Lower leg skin (tissue), 3 donors: ENCODE measurements at regions not wholly inside any gene's neighbourhood (a gene's known extent, or its start where the extent isn't known, plus 50 kb on each side); places are given as distances from the start of the nearest gene placed in this dataset.

Source experiments
- POLR2A ChIP-seq, 2 donors: fragments of 450-650 bp; IDR thresholded peaks; one replicate each; pipeline ENCODE4 v1.6.1; 2016 to 2017; ENCODE audit warnings: antibody characterized with exemption in 2 of 2, mild to moderate bottlenecking in 1 of 2, moderate library complexity in 1 of 2
- TF ChIP-seq, protein P1 (sequence below), 3 donors: fragments of 450-650 bp; IDR thresholded peaks; one replicate each; pipeline ENCODE4 v1.5.1; 2016; ENCODE audit warnings: antibody characterized with exemption in 3 of 3, mild to moderate bottlenecking in 3 of 3, moderate library complexity in 2 of 3

DNA sequence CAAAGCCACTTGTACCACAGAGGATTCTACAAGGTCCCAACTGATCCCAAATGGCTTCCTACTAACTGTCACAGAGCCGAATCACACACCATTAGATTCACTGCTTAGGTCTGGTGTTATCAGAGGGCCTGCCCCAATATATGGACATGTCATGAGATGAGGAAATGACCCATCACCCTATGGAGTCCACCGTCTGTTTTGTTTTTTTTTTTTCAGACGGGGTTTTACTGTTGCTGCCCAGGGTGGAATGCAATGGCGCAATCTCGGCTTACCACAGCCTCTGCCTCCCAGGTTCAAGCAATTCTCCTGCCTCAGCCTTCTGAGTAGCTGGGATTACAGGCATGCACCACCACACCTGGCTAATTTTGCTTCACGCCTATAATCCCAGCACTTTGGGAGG is 83.8 kb upstream of the ETS2 start:
- TF ChIP-seq, protein P1, sequence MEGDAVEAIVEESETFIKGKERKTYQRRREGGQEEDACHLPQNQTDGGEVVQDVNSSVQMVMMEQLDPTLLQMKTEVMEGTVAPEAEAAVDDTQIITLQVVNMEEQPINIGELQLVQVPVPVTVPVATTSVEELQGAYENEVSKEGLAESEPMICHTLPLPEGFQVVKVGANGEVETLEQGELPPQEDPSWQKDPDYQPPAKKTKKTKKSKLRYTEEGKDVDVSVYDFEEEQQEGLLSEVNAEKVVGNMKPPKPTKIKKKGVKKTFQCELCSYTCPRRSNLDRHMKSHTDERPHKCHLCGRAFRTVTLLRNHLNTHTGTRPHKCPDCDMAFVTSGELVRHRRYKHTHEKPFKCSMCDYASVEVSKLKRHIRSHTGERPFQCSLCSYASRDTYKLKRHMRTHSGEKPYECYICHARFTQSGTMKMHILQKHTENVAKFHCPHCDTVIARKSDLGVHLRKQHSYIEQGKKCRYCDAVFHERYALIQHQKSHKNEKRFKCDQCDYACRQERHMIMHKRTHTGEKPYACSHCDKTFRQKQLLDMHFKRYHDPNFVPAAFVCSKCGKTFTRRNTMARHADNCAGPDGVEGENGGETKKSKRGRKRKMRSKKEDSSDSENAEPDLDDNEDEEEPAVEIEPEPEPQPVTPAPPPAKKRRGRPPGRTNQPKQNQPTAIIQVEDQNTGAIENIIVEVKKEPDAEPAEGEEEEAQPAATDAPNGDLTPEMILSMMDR (IDR thresholded peaks at IDR 0.05), result no peak
- TF ChIP-seq POLR2A (IDR thresholded peaks at IDR 0.05), result no peak
